Neural progenitor cell (in vitro differentiated cells): ENCODE measurements at regions not wholly inside any gene's neighbourhood (a gene's known extent, or its start where the extent isn't known, plus 50 kb on each side); places are given as distances from the start of the nearest gene placed in this dataset.

Experiments used
- CTCF ChIP-seq: fragments of 200-600 bp; sonication (generic); IDR thresholded peaks from 2 replicates; pipeline ENCODE4 v1.5.1; 2017; ENCODE audit warnings: antibody characterized with exemption, mild to moderate bottlenecking
- EZH2 ChIP-seq: fragments of 200-600 bp; sonication (generic); IDR thresholded peaks from 2 replicates; pipeline ENCODE4 v1.6.1; 2017; ENCODE audit warnings: antibody characterized with exemption, mild to moderate bottlenecking, moderate library complexity

- TF ChIP-seq EZH2: no peak
- no peak for TF ChIP-seq CTCF
Observed at GRCh38 chr6:113144117-113144516, 713.0 kb upstream of the MARCKS start.
